ENCODE measurements at regions not wholly inside any gene's neighbourhood (a gene's known extent, or its start where the extent isn't known, plus 50 kb on each side); places are given as distances from the start of the nearest gene placed in this dataset.

DNA sequence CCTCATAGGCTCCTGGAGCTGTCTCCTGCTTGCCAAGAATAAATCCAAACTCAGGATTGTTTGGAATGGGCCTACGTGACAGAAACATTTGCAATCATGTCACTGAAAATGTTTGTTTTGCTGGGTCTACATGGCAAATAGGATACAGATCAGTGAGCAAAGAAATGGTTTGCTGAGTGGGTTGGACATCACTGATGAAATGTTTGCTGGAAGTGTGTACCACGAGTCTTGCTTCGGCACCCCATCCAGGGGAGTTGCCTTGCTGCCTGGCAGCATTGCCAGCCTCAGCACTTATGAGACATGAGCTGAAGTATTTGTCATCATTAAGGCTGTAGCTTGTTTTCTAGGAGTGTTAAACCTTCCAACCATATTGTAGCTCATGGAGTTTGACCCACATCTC is 213.3 kb upstream of the CFAP20DC start:
- no peak overlapping the region for H3K9ac ChIP-seq (ENCODE audit: control insufficient read depth, insufficient read depth, low read length)
- H3K4me1 ChIP-seq (ENCODE audit: control insufficient read depth, insufficient read depth, low read length): peaks cover 3% of the 10 kb centered on the region; the same call in 1 of the 2 replicates
- H2AFZ ChIP-seq (ENCODE audit: control insufficient read depth, low read depth, low read length): no peak overlapping the region
- no peaks in the 10 kb centered on the region for H3K27me3 ChIP-seq (replicated peaks in 1 of 2; ENCODE audit: control insufficient read depth in 2 of 2, insufficient read depth in 2 of 2, low read length in 1 of 2)
- in situ Hi-C loops (cut with MboI): no loop called here
- SMC1A ChIA-PET (ENCODE audit: uncharacterized antibody, unreplicated experiment): interaction anchor here (1.0 to 5.1 kb wide), 14 partner anchors 9 to 633 kb away, joined by 3 to 42 read pairs (median 6); no protein-coding TSS in a partner anchor
- H3K79me2 ChIP-seq (ENCODE audit: control insufficient read depth, insufficient read depth, low read length): no peaks in the 10 kb centered on the region
- no peak for TF ChIP-seq IKZF2 (IDR thresholded peaks at IDR 0.05)
- TF ChIP-seq BRCA1 (IDR thresholded peaks at IDR 0.05; ENCODE audit: low read depth, low read length): no peak
- no peak for TF ChIP-seq MTA3 (IDR thresholded peaks at IDR 0.05; ENCODE audit: borderline replicate concordance, low read length)
- TF ChIP-seq RB1 (IDR thresholded peaks at IDR 0.05; ENCODE audit: borderline replicate concordance): no peak
- no peak for TF ChIP-seq SRF (IDR thresholded peaks at IDR 0.05; ENCODE audit: low read depth in 2 of 2, low read length in 2 of 2)
- TF ChIP-seq BMI1 (IDR thresholded peaks at IDR 0.05; ENCODE audit: borderline replicate concordance): no peak
- TF ChIP-seq EP300 (IDR thresholded peaks at IDR 0.05; ENCODE audit: borderline replicate concordance in 1 of 2, control insufficient read depth in 1 of 2, low read depth in 2 of 2, low read length in 2 of 2): no peak
- WGBS (ENCODE audit: insufficient coverage, insufficient replicate concordance, low lambda C conversion rate, missing lambda C conversion rate): 14% methylated on average over 3 of the region's 3 CpGs
- no peak overlapping the region for H3K4me3 ChIP-seq
- DNase-seq (ENCODE audit: low read depth, low spot score): no peak
- no peaks in the 10 kb centered on the region for H3K36me3 ChIP-seq (ENCODE audit: control insufficient read depth in 2 of 2, insufficient read depth in 2 of 2, low read length in 1 of 2)
- POLR2A ChIA-PET: interaction anchor here (1.5 kb wide), 1 partner anchor 19 kb away, joined by 3 read pairs; no protein-coding TSS in a partner anchor
- intact Hi-C loops (cut with micrococcal nuclease; ENCODE audit: unreplicated experiment): loop anchor here (2.0 kb wide), 1 partner anchor 50 kb away; no protein-coding TSS in a partner anchor
- H3K27ac ChIP-seq (ENCODE audit: control insufficient read depth, insufficient read depth): no peak overlapping the region
- peaks cover 3% of the 10 kb centered on the region; the same call in 2 of the 3 replicates for H3K9me3 ChIP-seq (replicated peaks; ENCODE audit: control insufficient read depth, insufficient read depth, low read length)
- FAIRE-seq: no peak
- CTCF ChIA-PET: interaction anchor here (1.0 to 2.2 kb wide), 4 partner anchors 52 to 305 kb away, joined by 3 to 7 read pairs (median 3); no protein-coding TSS in a partner anchor
- H3K4me2 ChIP-seq (ENCODE audit: control insufficient read depth, insufficient read depth): no peak overlapping the region
- no TSS peak for BruUV-seq (replicated peaks)
- ATAC-seq: no peak
- H4K20me1 ChIP-seq (ENCODE audit: control insufficient read depth, insufficient read depth): no peaks in the 10 kb centered on the region
- RAD21 ChIA-PET (ENCODE audit: unreplicated experiment): interaction anchor here (1.3 to 4.7 kb wide), 5 partner anchors 17 to 194 kb away, joined by 4 to 30 read pairs (median 6); no protein-coding TSS in a partner anchor
